ENCODE measurements at regions not wholly inside any gene's neighbourhood (a gene's known extent, or its start where the extent isn't known, plus 50 kb on each side); places are given as distances from the start of the nearest gene placed in this dataset.
"Not testable (repeated sequence)": the region's sequence is repeated elsewhere in the genome, so short reads cannot be mapped to it uniquely, and the experiment has no call there.

DNA sequence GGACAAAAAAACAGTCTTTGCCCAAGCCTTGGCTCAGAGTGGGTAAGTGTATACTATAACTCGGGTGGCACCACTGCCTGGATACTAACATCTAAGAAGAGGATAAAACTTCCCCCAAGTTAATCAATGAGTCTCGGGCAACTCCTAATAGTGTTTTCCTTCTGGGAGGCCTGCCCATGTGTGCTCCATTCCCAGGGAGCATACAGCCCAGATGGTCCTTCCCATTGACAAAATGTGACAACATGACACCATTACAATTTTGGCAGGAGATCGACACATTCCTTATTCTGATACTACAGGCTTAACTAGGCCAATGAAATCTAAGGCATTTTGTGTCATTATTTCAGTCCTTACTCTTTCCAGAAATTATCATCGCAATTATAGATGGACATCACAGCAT, 52.7 kb upstream of the CRIM1 start:
- DNase-seq (ENCODE audit: low read depth, low spot score), result no peak

DNA sequence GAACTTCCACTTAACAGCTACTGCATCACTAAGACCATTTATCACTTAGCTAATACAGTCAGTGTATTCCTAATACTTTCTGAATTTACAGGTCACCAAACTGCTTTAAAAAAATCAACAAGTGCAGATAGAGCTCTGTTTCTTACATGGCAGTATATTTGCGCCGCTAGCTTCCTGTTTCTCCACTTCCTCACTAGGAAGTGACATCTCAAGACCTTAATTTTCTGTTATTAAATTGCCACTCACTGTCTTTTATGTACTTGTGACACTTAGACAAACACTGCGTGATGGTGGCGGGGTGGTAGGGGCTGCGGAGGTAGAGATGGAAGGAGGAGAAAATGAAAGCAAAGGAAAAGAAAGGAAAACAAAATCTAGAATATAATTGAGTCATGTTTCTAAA, 53.7 kb upstream of the CRIM1 start:
- DNase-seq (ENCODE audit: low read depth, low spot score), result no peak

DNA sequence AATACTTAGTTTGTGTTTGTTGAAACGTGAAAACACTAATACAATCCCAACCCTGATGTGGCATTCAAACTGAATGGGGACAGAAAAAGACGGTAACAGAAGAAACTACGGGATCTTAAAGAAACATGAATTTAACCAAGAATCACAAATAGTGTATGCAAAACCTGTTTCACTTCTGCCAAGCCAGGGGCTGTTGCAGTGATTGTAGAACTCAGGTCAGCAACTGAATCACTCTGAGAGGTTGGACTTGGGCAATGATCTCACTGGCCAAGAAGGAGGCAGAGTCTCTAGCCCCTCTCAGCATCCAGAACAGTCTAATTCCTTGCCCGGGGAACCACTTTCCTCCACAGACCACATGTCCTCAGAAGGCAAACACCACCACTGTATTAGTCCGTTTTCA, 54.9 kb upstream of the CRIM1 start:
- DNase-seq (ENCODE audit: low read depth, low spot score), result no peak

DNA sequence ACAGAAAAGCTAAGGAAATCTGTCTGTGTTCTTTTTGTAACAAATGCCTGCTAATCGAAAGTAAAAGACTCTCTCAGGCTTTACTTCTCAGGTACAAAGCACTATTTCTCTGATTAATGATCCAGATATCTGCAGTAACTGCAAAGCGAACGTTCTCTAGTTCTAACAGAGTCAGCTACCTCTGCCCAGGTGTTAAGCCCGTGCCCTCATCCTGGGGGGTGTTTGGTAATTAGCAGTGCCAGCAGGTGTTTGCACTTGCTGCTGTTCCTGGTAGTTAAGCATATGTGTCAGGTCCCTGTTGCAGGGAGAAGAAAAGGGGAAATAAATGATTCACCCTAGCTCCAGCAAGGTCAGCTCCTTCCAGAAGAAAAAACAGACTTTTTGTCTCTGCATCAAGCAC, 58.8 kb upstream of the CRIM1 start:
- DNase-seq (ENCODE audit: low read depth, low spot score), result no peak

DNA sequence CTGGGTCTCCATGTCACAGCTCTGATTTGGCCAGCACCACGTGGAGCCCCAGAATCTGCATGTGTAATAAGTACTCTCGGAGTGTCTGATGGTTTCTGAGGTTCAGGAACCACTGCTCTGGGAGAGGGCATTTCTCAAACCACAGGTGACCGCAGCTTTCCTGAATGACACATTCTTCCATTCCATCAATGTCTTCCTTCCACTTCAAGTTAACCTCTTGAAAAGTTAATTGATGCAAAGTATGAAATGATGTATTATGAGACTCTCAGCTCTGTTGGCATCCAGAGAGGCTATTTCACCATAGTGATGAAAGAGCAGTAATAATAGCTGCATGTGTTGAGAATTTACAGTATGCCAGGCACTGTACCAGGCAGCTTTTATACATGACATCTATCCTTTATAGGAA, 61.3 kb upstream of the CRIM1 start:
- no peak for DNase-seq (ENCODE audit: low read depth, low spot score)

DNA sequence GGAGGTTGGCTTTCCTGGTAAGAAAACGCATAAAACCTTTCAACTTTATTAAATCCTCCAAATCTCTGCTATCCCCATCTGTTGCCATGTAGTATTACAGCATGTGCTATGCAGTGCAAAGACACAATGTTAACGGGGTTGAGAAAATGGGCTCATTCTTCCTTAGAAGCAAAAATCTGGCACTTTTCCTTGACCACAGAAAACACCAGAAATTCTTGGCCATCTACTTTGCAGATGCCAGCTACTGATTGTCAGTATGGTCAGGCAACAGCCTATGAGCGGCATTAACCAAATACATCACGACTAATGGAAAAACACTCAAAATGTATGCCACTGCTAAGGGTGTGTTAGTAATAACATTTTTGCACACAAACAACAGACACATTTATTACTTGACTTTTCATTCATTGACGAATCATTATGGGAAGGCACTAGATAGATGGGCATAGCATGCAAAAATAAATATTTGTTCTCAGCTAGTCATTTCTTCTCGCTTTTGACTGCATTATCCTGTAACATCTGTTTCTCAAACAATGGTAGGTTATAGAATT, 65.2 kb upstream of the CRIM1 start:
- no peak for DNase-seq (ENCODE audit: low read depth, low spot score)

DNA sequence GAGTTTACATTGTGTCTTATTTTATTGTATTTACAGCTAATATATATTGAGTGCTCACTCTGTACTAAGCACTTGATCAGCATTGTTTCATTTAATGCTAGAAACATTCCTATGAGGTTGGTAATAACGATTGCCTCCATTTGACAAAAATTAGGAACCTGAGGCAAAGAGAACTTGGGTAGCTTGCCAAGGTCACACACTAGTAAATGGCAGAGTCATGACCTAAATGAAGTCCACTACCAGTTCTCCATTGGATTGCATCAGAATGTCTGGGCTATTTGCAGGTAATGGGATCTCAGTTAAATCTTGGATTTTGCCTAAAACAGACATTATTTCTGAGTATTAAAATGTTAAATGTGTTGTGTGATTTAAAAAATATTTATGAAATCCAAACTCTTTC, 65.8 kb upstream of the CRIM1 start:
- no peak for DNase-seq (ENCODE audit: low read depth, low spot score)

DNA sequence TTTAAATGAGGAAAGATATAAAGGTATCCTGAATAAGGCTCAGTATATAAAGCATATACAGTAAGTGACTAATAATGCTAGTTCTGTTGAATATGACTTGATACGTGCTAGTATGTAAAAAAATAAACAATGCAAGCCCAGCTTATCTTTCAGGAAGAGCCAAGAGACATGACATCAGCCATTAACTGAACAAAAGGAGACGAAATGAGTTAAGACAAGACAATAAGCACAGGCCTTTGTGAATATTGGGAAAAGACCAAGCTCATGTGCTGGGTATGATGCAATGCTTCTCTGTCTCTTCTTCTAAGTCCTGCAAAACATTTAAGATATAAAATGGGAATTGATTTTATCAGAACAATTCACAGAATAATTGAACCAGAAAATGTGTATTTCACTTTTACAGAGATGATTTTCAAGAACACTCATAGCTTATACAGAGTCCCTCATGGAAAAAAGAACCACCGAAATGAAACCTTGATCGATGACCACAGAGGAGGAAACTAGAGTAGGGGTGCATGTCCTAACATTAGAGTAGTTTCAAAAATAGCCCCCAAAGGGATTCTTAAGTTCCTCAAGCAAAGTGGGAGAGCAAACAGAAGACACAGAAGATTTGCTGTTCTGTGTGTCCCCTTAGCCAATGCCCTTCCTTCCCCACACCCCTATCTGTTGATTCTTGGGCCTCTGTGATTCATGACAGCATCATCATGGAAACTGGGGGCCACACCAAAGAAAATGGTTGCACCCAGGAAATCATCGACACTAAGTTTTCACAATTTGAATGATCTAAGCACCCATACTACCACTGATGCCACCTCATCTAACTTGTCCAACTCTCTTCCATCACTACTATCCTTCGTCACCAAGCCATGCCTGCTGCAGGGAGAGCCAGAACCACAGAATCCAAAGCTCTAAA, 68.0 kb upstream of the CRIM1 start:
- DNase-seq (ENCODE audit: low read depth, low spot score), result no peak

DNA sequence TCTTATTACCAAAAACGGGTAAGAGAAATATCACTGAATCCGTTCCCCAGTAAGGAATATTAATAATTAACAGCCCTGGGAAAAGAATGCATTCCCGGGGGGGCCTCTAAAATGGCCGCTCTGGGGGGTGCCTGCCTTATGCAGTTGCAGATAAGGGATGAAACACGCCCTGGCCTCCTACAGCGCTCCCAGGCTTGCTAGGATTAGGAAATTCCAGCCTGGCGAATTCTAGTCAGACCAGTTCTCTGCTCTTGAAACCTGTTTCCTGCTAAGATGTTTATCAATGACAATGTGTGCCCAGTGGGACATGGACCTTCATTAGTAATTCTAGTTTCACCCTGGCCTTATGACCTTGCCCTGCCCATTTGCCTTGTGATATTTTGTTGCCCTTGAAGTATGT, 76.1 kb upstream of the CRIM1 start:
- DNase-seq (ENCODE audit: low read depth, low spot score), result not testable (repeated sequence)

DNA sequence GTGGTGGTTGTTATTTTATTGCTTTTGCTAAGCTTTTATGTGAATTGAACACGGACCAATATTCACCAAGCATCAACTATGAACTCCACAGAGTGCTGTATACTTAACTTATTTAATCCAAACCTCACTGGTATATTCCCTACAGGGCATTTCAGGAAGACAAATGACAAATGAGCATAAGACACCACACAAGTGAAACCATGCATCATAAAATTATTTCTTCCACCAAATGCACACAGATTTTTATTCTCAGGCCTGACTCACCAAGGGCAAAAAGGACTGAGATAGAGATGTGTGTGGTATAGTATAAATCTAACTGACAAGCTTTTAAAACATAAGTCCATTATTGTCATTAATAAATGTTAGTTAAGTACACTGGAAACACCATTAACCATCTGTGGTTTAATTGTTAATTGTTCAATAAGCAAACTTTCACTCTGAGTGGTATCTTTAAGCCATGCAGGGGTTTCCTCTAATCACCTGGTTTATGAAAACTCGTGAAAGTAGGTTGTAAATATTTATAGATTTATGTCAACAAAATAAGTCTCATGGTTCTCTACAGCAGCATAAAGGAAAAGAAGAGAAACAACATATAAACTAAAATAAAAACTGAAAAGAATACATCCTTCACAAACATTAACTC, 77.6 kb upstream of the CRIM1 start:
- no peak for DNase-seq (ENCODE audit: low read depth, low spot score)

DNA sequence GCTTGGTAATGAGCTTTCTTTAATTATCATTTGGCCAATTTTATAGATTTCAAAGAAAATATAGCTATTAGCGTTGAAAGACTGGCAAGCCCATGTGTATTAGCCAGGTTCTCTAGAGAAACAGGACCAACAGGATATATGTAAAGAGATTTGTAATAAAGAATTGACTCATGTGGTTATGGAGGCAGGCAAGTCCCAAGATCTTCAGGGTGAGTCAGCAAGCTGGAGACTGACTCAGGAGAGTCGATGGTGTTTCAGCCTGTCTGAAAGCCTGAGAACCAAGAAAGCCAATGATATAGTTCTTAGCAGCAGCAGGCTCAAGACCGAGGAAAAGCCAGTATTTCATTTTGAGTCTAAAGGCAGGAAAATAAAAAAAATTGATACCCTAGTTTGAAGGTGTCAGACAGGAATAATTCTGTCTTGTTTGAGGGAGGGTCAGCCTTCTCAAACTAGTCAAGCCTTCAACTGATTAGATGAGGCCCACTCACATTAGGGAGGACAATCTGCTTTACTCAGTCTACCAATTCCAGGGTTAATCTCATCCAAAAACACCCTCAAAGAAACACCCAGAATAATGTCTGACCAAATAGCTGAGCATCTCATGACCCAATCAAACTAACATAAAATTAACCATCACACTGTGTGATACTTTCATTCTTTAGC, 78.3 kb upstream of the CRIM1 start:
- no peak for DNase-seq (ENCODE audit: low read depth, low spot score)

DNA sequence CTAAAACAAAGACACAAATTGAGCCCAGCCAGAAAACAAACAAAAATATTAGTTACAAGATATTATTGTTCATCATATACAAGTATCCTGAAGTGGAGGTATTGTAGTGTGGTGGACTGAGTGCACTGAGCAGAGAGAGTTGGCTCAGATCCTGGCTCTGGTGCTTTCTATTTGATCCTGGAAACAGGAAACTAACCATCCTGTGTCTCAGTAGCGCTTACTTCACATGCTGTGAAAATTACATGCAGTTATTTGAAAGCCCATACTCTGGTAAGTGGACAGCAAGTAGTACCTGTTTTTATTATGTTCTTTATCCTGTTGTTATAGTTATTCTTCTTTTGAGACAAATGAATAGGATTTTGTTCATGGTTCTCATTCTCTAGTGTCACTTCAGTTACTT, 84.3 kb upstream of the CRIM1 start:
- no peak for DNase-seq (ENCODE audit: low read depth, low spot score)

DNA sequence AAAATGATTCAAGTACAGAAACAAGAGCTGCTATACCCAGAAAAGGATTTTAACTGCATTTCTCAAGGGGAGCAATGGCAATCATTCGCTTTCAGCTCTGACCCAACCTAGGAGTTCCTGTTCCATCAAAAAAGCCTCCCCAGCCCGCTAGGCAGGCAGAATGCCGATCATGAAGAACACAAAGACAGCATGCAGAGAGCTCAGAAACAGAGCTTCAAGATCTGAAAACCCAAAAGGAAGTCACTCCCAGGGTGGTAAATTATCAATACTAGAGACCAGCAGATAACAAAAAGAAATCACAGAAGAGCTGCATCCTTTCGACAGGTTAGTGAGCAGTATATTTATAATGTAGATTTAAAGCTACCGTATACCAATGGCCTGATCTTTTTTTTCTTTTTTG, 84.8 kb upstream of the CRIM1 start:
- no peak for DNase-seq (ENCODE audit: low read depth, low spot score)

DNA sequence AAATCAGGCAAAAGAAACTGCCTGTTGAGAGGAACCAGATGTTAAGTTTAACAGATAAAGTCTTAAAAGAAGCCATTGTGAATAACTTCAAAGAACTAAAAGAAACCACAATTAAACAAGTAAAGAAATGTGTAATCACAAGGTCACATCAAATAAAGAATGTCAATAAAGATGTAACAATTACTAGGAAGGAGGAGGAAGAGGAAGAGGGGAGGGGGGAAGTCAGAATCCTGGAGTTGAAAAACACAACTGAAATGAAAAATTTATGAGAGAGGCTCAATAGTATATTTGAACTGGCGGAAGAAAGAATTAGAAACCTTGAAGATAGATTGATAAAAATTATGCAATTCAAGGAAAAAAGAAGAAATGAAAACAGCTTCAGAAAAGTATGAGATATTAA, 88.4 kb upstream of the CRIM1 start:
- DNase-seq (ENCODE audit: low read depth, low spot score), result no peak

DNA sequence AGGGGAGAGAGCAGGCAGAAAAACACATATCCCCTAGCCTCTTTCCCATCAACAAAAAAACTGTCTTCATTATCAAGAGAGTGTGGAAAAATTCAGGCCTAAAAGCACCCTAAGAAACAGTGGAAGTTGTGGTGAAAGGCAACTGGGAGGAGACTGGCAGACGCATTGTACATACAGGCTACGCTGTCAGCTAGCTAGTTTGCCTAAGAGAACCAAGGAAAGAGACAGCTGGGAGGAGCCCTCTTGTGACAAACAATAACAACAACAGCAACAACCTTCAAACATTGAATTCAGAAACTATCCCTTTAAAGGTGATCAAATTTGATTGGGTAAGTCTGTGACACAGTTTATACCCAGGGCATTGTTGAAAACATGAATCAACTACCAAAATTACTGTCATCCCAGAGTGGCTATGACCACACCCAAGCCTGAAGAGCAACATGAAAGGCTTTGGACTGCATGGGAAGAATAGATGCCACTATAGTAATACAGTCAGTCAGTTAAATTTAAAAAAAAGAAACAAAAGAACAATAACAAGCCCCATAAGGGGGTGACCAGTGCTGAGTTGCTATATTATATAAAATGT, 88.9 kb upstream of the CRIM1 start:
- no peak for DNase-seq (ENCODE audit: low read depth, low spot score)

DNA sequence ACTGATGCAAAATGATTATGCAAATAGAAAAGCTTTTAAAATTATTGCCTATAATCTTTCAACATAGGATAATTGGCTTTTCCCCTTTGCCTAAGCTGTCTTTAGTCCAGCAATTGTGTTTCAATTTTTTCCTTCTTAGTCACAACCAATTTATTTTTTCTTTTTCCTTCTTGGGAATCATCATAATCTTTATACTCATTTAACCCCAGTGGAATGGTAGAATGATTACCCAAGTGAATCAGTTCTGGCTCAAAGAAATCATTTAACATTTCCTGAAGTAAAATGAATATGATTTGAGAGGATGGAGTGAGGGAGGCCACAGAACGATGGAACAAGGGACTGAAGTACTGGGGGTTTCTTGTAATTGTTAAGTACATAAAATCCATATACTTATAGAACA, 93.0 kb upstream of the CRIM1 start:
- DNase-seq (ENCODE audit: low read depth, low spot score), result no peak

DNA sequence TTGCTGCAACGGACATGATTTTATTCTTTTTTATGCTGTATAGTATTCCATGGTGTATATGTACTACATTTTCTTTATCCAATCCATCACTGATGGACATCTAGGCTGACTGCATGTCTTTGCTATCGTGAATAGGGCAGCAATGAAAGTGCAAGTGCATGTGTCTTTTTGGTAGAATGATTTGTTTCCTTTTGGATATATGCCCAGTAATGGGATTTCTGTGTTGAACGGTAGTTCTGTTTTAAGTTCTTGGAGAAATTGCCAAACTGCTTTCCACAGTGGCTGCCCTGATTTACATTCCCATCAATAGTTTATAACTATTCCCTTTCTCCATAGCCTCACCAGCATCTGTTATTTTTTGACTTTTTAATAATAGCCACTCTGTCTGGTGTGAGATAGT, 99.7 kb upstream of the CRIM1 start:
- DNase-seq (ENCODE audit: low read depth, low spot score), result no peak

DNA sequence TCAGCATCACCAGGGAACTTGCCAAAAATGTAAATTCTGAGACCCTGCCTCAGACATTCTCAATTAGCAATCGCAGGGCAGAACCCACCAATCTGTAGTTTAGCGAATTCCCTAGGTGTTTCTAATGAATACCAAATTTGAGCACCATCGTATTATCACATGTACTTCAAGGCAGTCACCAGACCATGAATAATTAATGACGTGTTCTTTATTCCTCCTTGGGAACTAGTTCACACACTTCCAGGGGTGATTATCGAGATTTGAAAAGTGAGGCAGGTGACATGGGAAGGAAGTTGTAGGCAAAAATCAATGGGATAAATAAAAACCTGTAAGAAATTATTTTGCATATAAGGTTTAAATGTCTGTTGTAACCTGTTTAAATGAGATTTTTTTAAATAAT, 102.5 kb upstream of the CRIM1 start:
- DNase-seq (ENCODE audit: low read depth, low spot score), result no peak

DNA sequence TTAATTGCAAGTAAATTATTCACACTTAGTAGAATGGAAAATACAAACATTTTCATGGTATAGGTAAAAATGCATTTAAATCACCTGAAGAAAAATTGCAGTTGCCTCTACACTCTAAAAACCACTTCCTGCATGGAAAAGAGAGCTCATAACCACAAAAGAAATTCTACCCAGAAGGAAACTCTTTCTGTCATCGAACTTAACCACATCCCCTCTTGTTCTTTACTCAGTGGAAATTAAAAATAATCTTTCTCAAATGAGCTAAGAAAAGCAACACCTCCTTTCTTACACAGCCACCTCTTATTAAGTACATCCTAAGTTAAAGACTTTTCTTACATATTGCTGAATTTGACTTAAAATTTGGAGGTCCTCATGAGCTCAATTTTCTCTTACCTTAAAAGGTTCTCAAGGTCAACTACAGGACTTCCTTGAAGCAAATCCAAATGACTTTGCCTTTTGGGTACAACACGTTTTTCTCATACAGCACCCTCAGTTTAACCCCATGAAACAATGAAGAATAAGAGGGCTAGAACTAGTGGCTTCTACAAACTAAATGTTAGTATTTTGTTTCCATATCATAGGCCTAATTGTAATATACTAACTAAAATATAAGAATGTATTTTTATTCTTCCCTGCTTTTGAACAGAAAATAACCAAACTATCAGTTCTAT, 109.1 kb upstream of the CRIM1 start:
- no peak for DNase-seq (ENCODE audit: low read depth, low spot score)

DNA sequence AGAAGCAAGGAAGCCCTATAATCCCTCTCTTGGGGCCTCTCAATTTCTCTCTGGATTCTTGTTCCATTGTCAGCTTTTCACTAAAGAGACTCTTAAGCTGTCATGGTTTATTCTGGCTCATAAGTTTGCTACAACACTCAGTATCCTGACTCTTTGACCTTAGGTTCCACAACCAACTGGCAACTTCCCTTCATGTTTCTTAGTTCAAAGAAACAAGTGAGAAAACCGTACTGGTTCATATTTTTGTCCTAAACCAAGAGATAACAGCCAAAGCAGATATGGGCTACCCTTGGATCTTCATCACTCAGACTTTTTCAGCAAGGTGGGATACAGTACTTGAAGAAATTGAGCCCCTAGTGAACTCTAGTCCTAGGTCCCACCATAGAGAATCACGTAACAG, 109.9 kb upstream of the CRIM1 start:
- DNase-seq (ENCODE audit: low read depth, low spot score), result no peak

DNA sequence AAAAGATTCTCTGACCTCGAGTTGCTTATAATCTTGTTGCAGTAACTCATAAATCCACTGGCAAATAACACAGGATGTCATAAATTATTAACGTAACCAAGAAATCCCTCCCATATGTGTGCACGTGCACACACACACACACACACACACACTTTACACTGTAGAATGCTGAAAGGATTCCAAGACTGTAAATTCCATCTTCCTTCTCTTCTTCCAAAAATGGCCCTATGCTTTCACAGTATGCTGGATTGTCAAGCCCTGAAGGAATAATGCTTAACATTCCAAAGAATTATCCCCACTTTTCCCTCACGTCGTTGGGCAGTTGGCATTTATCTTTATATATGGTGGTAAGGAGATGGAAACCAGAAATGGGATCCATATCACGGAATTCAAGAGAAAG, 117.5 kb upstream of the CRIM1 start:
- no peak for DNase-seq (ENCODE audit: low read depth, low spot score)

DNA sequence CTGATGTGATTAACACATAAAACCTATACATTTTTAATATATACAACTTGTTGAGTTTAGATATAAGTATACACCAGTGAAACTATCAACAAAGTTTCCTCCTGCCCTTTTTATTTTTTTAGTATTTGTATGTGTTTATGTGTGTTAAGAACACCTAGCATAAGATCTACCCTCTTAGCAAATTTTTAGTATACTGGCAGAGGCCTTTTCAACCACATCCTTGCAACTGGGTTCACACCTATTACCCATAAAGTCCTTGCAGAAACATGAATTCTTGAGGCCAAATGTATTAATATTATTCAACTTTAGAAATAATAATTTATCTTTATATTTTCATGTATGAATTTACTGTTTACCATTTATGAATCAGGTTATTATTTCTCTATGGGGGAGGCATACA, 119.7 kb upstream of the CRIM1 start:
- no peak for DNase-seq (ENCODE audit: low read depth, low spot score)

All from smooth muscle cell of the brain vasculature (primary cell).